ENCODE measurements at regions not wholly inside any gene's neighbourhood (a gene's known extent, or its start where the extent isn't known, plus 50 kb on each side); places are given as distances from the start of the nearest gene placed in this dataset.

DNA sequence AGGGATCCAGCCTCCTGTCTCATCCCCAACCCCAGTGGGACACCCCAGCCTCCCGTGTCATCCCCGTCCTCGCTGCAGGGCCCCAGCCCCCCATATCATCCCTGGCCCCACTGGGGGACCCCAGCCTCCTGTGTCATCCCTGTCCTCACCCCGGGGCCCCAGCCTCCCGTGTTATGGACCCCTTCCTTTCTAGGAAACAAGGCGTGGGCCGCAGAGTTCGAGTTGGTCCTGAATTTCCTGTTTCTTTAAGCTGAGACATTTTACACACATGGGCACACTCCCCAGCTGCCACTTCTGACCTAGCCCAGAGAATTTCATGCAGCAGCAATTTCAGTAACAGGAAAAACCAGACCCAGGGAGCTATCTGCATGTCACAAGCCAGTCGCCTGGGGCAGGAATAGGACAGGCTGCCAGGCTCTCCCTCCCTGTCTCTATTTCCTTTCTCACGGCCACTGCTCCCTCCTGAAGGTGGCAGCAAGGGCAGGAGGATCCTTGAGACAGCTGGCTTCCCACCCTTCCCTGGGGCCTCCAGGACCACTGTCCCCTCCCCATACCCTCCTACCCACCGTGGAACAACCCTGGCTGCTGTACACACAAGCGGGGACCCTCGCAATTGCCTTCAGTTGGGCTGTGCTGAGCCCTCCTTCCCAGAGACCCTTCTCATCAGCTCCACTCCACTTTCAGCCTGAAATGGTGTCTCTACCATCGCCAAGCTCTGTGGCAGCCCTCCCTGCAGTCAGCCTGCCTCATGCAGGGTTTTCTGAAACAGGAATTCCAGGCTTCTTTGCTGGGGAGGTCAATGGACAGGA lies 141.9 kb upstream of the ID2 start:
- H3K4me1 ChIP-seq, result peaks cover 24 to 56% (median 50%) of the 10 kb centered on the region in 4 donors
- no peaks in the 10 kb centered on the region for H3K9me3 ChIP-seq
- no peak for DNase-seq (ENCODE audit: extremely low spot score)
- no peak for TF ChIP-seq POLR2A (IDR thresholded peaks at IDR 0.05; ENCODE audit: low read depth)
- no peak for TF ChIP-seq EP300 (IDR thresholded peaks at IDR 0.05)
- no peak for TF ChIP-seq CTCF (IDR thresholded peaks at IDR 0.05)
- no peak for TF ChIP-seq POLR2AphosphoS5 (IDR thresholded peaks at IDR 0.05)
- intact Hi-C loops (cut with DNase I), result no loop called here
- no peaks in the 10 kb centered on the region for H3K36me3 ChIP-seq
- H3K4me3 ChIP-seq, result no peak overlapping the region
- 69% methylated on average over 12 of the region's 14 CpGs for WGBS
- peak overlapping the region in 2 of 4 donors; percentile 1 to 34 for H3K27ac ChIP-seq (replicated peaks in 1 of 4)
- no peaks in the 10 kb centered on the region for H3K27me3 ChIP-seq

- Histone ChIP-seq H3K27ac (replicated peaks in 1 of 4) (no peak overlapping the region), H3K9me3 (no peaks in the 10 kb centered on the region), H3K4me1 (peaks cover 23 to 56% (median 49%) of the 10 kb centered on the region in 4 donors), H3K27me3 (no peaks in the 10 kb centered on the region), H3K4me3 (no peak overlapping the region), H3K36me3 (no peaks in the 10 kb centered on the region)
- no peak for DNase-seq (ENCODE audit: extremely low spot score)
- WGBS, result 100% methylated on average over 2 of the region's 2 CpGs
- TF ChIP-seq POLR2AphosphoS5 (IDR thresholded peaks at IDR 0.05), result no peak
- no peak for TF ChIP-seq CTCF (IDR thresholded peaks at IDR 0.05)
- no peak for TF ChIP-seq EP300 (IDR thresholded peaks at IDR 0.05)
- no peak for TF ChIP-seq POLR2A (IDR thresholded peaks at IDR 0.05; ENCODE audit: low read depth)
- intact Hi-C loops (cut with DNase I), result no loop called here
Measured at GRCh38 chr2:8540552-8541055, 141.3 kb upstream of the ID2 start.

- no peak for DNase-seq (ENCODE audit: extremely low spot score)
- Histone ChIP-seq H3K9me3 (no peaks in the 10 kb centered on the region), H3K27ac (replicated peaks in 1 of 4) (no peak overlapping the region), H3K4me3 (no peak overlapping the region), H3K4me1 (peaks cover 17 to 52% (median 43%) of the 10 kb centered on the region in 4 donors), H3K27me3 (no peaks in the 10 kb centered on the region), H3K36me3 (no peaks in the 10 kb centered on the region)
- WGBS, result 93% methylated on average over 8 of the region's 8 CpGs
- TF ChIP-seq CTCF (IDR thresholded peaks at IDR 0.05), result no peak
- TF ChIP-seq POLR2AphosphoS5 (IDR thresholded peaks at IDR 0.05), result no peak
- TF ChIP-seq POLR2A (IDR thresholded peaks at IDR 0.05; ENCODE audit: low read depth), result no peak
- no peak for TF ChIP-seq EP300 (IDR thresholded peaks at IDR 0.05)
- intact Hi-C loops (cut with DNase I), result no loop called here
Measured at GRCh38 chr2:8541223-8541622, 140.6 kb upstream of the ID2 start.

GRCh38 chr2:8541636-8542035 lies 140.2 kb upstream of the ID2 start:
- DNase-seq (ENCODE audit: extremely low spot score), result no peak
- Histone ChIP-seq H3K9me3 (no peaks in the 10 kb centered on the region), H3K36me3 (no peaks in the 10 kb centered on the region), H3K4me3 (no peak overlapping the region), H3K27me3 (no peaks in the 10 kb centered on the region), H3K27ac (replicated peaks in 1 of 4) (no peak overlapping the region), H3K4me1 (peaks cover 17 to 48% (median 38%) of the 10 kb centered on the region in 4 donors)
- WGBS, result 95% methylated on average over 14 of the region's 14 CpGs
- TF ChIP-seq CTCF (IDR thresholded peaks at IDR 0.05) (no peak), EP300 (IDR thresholded peaks at IDR 0.05) (no peak), POLR2A (IDR thresholded peaks at IDR 0.05; ENCODE audit: low read depth) (no peak), POLR2AphosphoS5 (IDR thresholded peaks at IDR 0.05) (no peak)
- intact Hi-C loops (cut with DNase I), result no loop called here

Measured in esophagus muscularis mucosa (tissue), 4 donors.